ENCODE measurements at regions not wholly inside any gene's neighbourhood (a gene's known extent, or its start where the extent isn't known, plus 50 kb on each side); places are given as distances from the start of the nearest gene placed in this dataset.

- H3K4me3 ChIP-seq = no peak overlapping the region
- H3K27me3 ChIP-seq = no peaks in the 10 kb centered on the region
- intact Hi-C loops (cut with DNase I) = no loop called here
- DNase-seq = no peak
- no peak for ATAC-seq
- no peaks in the 10 kb centered on the region for H3K36me3 ChIP-seq
- FAIRE-seq = no peak
- H3K4me1 ChIP-seq = no peaks in the 10 kb centered on the region
- TF ChIP-seq CTCF (IDR thresholded peaks at IDR 0.05) = no peak
- H3K9me3 ChIP-seq = no peaks in the 10 kb centered on the region
- no peak overlapping the region for H3K27ac ChIP-seq
These were observed 715.7 kb downstream of the SLITRK1 start for GRCh38 chr13:83166550-83166949.

- no peaks in the 10 kb centered on the region for H3K27me3 ChIP-seq
- no peak for FAIRE-seq
- no peak overlapping the region for H3K27ac ChIP-seq
- 46 to 47% methylated on average over 2 of the region's 2 CpGs for WGBS, 2 donors
- TF ChIP-seq CTCF (IDR thresholded peaks at IDR 0.05) = no peak
- no peaks in the 10 kb centered on the region for H3K4me1 ChIP-seq
- intact Hi-C loops (cut with DNase I) = no loop called here
- no peak overlapping the region for H3K4me3 ChIP-seq
- no peaks in the 10 kb centered on the region for H3K9me3 ChIP-seq
- DNase-seq = no peak
- ATAC-seq = no peak
- H3K36me3 ChIP-seq = no peaks in the 10 kb centered on the region
These were observed 719.8 kb downstream of the SLITRK1 start for GRCh38 chr13:83162493-83162892.

GRCh38 chr13:83153848-83154247 is 728.4 kb downstream of the SLITRK1 start:
- Histone ChIP-seq H3K27ac (no peak overlapping the region), H3K27me3 (no peaks in the 10 kb centered on the region), H3K4me1 (peaks cover 0 to 5% (median 0%) of the 10 kb centered on the region in 3 donors), H3K36me3 (no peaks in the 10 kb centered on the region), H3K9me3 (no peaks in the 10 kb centered on the region), H3K4me3 (no peak overlapping the region)
- FAIRE-seq (no peak), DNase-seq (no peak), ATAC-seq (peak in 3 of 4 donors; percentile 60 to 80 (median 77))
- no peak for TF ChIP-seq CTCF (IDR thresholded peaks at IDR 0.05)
- intact Hi-C loops (cut with DNase I) = no loop called here
- WGBS, 2 donors = 10 to 11% methylated on average over 2 of the region's 2 CpGs

- no peaks in the 10 kb centered on the region for H3K27me3 ChIP-seq
- no peaks in the 10 kb centered on the region for H3K9me3 ChIP-seq
- H3K4me3 ChIP-seq = no peak overlapping the region
- no peak for DNase-seq
- peaks cover 0 to 5% (median 0%) of the 10 kb centered on the region in 3 donors for H3K4me1 ChIP-seq
- 90 to 92% methylated on average over 1 of the region's 1 CpG for WGBS, 2 donors
- H3K27ac ChIP-seq = no peak overlapping the region
- no peak for FAIRE-seq
- no peaks in the 10 kb centered on the region for H3K36me3 ChIP-seq
- intact Hi-C loops (cut with DNase I) = no loop called here
- TF ChIP-seq CTCF (IDR thresholded peaks at IDR 0.05) = no peak
- no peak for ATAC-seq
These were observed 731.0 kb downstream of the SLITRK1 start for GRCh38 chr13:83151308-83151660.

DNA sequence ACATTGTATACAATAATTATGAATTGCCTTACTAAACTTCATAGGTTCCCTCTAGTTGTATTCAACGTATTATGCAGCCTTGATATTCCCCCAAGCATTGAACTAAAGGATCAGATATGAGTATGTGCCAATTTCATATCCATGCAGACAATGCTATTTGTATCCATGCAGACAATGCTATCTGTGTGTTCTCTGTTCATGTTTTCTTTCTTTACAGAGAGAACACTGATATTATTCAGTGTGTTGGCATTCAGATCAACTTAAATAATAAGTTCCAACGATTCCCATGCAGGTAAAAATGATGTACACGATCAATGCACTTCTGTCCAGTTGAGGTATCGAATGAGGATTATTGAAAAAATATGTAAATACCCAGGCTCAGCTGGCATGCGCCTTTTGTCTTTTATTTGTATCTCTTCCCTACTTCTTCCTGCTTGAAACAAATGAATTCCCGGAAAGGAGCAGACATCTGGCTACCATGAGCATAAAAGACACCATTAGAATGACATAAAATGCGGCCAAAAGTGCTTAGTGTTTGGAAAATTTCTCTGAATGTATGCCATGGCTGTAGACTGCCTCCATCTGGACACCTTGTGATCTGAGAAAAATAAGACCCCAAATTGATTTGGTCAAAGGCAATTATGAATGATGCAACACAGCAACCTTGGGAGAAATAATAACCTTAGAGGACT is 731.5 kb downstream of the SLITRK1 start:
- Histone ChIP-seq H3K9me3 (no peaks in the 10 kb centered on the region), H3K4me3 (no peak overlapping the region), H3K4me1 (peaks cover 0 to 1% (median 0%) of the 10 kb centered on the region in 3 donors), H3K36me3 (no peaks in the 10 kb centered on the region), H3K27me3 (no peaks in the 10 kb centered on the region), H3K27ac (no peak overlapping the region)
- TF ChIP-seq CTCF (IDR thresholded peaks at IDR 0.05) = no peak
- DNase-seq (no peak), ATAC-seq (no peak), FAIRE-seq (no peak)
- WGBS, 2 donors = 75 to 86% methylated on average over 7 of the region's 7 CpGs
- intact Hi-C loops (cut with DNase I) = no loop called here

Measured in pancreas (tissue), 10 donors.